ENCODE measurements at regions not wholly inside any gene's neighbourhood (a gene's known extent, or its start where the extent isn't known, plus 50 kb on each side); places are given as distances from the start of the nearest gene placed in this dataset.

DNA sequence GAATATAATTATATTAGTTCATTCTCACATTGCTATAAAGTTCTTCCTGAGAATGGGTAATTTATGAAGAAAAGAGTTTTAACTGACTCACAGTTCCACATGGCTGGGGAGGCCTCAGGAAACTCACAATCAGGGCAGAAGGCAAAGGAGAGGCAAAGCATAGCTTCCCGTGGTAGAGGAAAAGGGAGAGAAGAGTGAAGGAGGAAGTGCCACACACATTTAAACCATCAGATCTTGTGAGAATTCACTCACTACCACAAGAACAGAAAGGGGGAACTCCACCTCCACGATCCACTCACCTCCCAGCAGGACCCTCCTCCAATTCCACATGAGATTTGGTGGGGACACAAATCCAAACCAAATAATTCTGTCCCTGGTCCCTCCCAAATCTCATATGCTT lies 773.4 kb upstream of the INTU start:
- H3K36me3 ChIP-seq (ENCODE audit: insufficient read depth, insufficient read length, low read length), result no peaks in the 10 kb centered on the region
- H3K9me3 ChIP-seq (ENCODE audit: insufficient read depth, low read length), result no peaks in the 10 kb centered on the region
- H3K4me1 ChIP-seq (ENCODE audit: insufficient read depth, insufficient read length), result no peaks in the 10 kb centered on the region
- no peak overlapping the region for H3K4me3 ChIP-seq (ENCODE audit: insufficient read length, low read depth)
- no peak for TF ChIP-seq SUZ12 (IDR thresholded peaks at IDR 0.05; ENCODE audit: extremely low read depth, insufficient read depth, insufficient read length)
- TF ChIP-seq YY1 (IDR thresholded peaks at IDR 0.05; ENCODE audit: insufficient read depth, insufficient read length), result no peak
- no peak for TF ChIP-seq ZNF274 (IDR thresholded peaks at IDR 0.05; ENCODE audit: low read depth, low read length)
- no peaks in the 10 kb centered on the region for H3K27me3 ChIP-seq (ENCODE audit: insufficient read depth, insufficient read length)
- no peak for DNase-seq (ENCODE audit: low read depth, low spot score)
- H3K9ac ChIP-seq (ENCODE audit: insufficient read length, low read depth), result no peak overlapping the region

DNA sequence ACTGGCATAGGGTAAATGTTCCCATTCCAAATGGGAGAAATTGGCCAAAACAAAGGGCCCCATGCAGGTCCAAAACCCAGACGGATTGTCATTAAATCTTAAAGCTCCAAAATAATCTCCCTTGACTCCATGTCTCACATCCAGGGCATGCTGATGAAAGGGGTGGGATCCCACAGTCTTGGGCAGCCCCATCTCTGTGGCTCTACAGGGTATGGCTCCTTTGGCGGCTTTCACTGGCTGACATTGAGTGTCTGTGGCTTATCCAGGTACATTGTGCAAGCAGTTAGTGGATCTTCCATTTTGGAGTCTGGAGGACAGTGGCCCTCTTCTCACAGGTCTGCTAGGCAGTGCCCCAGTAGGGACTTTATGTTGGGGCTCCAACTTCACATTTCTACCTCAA lies 772.9 kb upstream of the INTU start:
- H3K27me3 ChIP-seq (ENCODE audit: insufficient read depth, insufficient read length), result no peaks in the 10 kb centered on the region
- no peaks in the 10 kb centered on the region for H3K36me3 ChIP-seq (ENCODE audit: insufficient read depth, insufficient read length, low read length)
- H3K4me1 ChIP-seq (ENCODE audit: insufficient read depth, insufficient read length), result no peaks in the 10 kb centered on the region
- no peak overlapping the region for H3K4me3 ChIP-seq (ENCODE audit: insufficient read length, low read depth)
- no peak overlapping the region for H3K9ac ChIP-seq (ENCODE audit: insufficient read length, low read depth)
- H3K9me3 ChIP-seq (ENCODE audit: insufficient read depth, low read length), result no peaks in the 10 kb centered on the region
- no peak for DNase-seq (ENCODE audit: low read depth, low spot score)
- TF ChIP-seq SUZ12 (IDR thresholded peaks at IDR 0.05; ENCODE audit: extremely low read depth, insufficient read depth, insufficient read length) (no peak), YY1 (IDR thresholded peaks at IDR 0.05; ENCODE audit: insufficient read depth, insufficient read length) (no peak), ZNF274 (IDR thresholded peaks at IDR 0.05; ENCODE audit: low read depth, low read length) (no peak)

DNA sequence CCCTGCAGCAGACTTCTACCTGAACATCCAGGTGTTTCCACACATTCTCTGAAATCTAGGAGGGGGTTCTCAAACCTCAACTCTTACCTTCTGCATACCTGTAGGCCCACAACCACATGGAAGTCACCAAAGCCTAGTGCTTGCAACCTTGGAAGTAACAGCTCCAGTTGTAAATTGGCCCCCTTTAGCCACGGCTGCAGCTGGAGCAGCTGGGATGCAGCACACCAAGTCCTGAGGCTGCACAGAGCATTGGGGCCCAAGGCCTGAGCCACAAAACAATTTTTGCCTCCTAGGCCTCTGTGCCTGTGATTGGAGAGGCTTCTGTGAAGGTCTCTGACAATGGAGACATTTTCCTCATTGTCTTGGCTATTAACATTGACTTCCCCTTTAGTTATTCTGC lies 772.4 kb upstream of the INTU start:
- TF ChIP-seq ZNF274 (IDR thresholded peaks at IDR 0.05; ENCODE audit: low read depth, low read length) (no peak), YY1 (IDR thresholded peaks at IDR 0.05; ENCODE audit: insufficient read depth, insufficient read length) (no peak), SUZ12 (IDR thresholded peaks at IDR 0.05; ENCODE audit: extremely low read depth, insufficient read depth, insufficient read length) (no peak)
- Histone ChIP-seq H3K9me3 (ENCODE audit: insufficient read depth, low read length) (no peaks in the 10 kb centered on the region), H3K4me1 (ENCODE audit: insufficient read depth, insufficient read length) (no peaks in the 10 kb centered on the region), H3K9ac (ENCODE audit: insufficient read length, low read depth) (no peak overlapping the region), H3K4me3 (ENCODE audit: insufficient read length, low read depth) (no peak overlapping the region), H3K27me3 (ENCODE audit: insufficient read depth, insufficient read length) (no peaks in the 10 kb centered on the region), H3K36me3 (ENCODE audit: insufficient read depth, insufficient read length, low read length) (no peaks in the 10 kb centered on the region)
- DNase-seq (ENCODE audit: low read depth, low spot score), result no peak

DNA sequence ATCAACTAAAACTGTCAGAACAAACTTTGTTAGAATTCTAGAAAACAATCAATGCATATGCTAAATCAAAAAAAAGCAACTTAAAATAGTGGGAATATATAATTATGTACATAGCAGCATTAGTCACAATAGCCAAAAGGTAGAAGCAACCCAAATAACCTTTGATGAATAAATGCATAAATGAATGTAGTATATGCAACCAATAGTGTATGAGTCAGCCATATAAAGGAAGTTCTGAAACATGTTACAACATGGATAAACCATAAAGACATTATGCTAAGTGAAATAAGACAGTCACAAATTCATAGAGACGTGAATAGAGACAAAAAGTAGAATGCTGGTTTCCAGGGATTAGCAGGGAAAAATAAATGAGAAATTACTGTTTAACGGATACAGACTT lies 762.8 kb upstream of the INTU start:
- no peak for TF ChIP-seq ZNF274 (IDR thresholded peaks at IDR 0.05; ENCODE audit: low read depth, low read length)
- no peak for TF ChIP-seq YY1 (IDR thresholded peaks at IDR 0.05; ENCODE audit: insufficient read depth, insufficient read length)
- no peak for TF ChIP-seq SUZ12 (IDR thresholded peaks at IDR 0.05; ENCODE audit: extremely low read depth, insufficient read depth, insufficient read length)
- Histone ChIP-seq H3K4me1 (ENCODE audit: insufficient read depth, insufficient read length) (no peaks in the 10 kb centered on the region), H3K27me3 (ENCODE audit: insufficient read depth, insufficient read length) (no peaks in the 10 kb centered on the region), H3K9ac (ENCODE audit: insufficient read length, low read depth) (no peak overlapping the region), H3K36me3 (ENCODE audit: insufficient read depth, insufficient read length, low read length) (no peaks in the 10 kb centered on the region), H3K4me3 (ENCODE audit: insufficient read length, low read depth) (no peak overlapping the region), H3K9me3 (ENCODE audit: insufficient read depth, low read length) (no peaks in the 10 kb centered on the region; the same call in 1 of the 2 replicates)
- no peak for DNase-seq (ENCODE audit: low read depth, low spot score)

DNA sequence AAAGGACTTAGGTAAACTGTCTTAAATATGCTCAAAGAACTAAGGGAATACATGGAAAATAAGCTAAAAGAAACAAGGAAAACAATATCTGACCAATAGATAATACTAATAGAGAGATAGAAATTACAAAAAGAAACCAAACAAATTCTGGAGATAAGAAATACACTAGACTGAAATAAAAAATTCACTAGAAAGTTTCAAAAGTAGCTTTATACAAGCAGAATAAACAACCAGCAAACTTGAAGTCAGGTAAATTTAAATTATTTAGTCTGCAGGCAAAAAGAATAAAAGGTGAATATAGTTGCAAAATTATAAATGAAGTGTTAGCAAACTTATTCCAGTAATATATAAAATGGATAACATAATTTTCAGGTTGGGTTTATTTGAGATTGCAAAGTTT lies 760.9 kb upstream of the INTU start:
- no peaks in the 10 kb centered on the region for H3K4me1 ChIP-seq (ENCODE audit: insufficient read depth, insufficient read length)
- no peaks in the 10 kb centered on the region; the same call in 1 of the 2 replicates for H3K9me3 ChIP-seq (ENCODE audit: insufficient read depth, low read length)
- H3K36me3 ChIP-seq (ENCODE audit: insufficient read depth, insufficient read length, low read length), result no peaks in the 10 kb centered on the region
- no peak overlapping the region for H3K4me3 ChIP-seq (ENCODE audit: insufficient read length, low read depth)
- no peak for DNase-seq (ENCODE audit: low read depth, low spot score)
- H3K27me3 ChIP-seq (ENCODE audit: insufficient read depth, insufficient read length), result no peaks in the 10 kb centered on the region
- no peak overlapping the region for H3K9ac ChIP-seq (ENCODE audit: insufficient read length, low read depth)
- no peak for TF ChIP-seq ZNF274 (IDR thresholded peaks at IDR 0.05; ENCODE audit: low read depth, low read length)
- TF ChIP-seq SUZ12 (IDR thresholded peaks at IDR 0.05; ENCODE audit: extremely low read depth, insufficient read depth, insufficient read length), result no peak
- TF ChIP-seq YY1 (IDR thresholded peaks at IDR 0.05; ENCODE audit: insufficient read depth, insufficient read length), result no peak

DNA sequence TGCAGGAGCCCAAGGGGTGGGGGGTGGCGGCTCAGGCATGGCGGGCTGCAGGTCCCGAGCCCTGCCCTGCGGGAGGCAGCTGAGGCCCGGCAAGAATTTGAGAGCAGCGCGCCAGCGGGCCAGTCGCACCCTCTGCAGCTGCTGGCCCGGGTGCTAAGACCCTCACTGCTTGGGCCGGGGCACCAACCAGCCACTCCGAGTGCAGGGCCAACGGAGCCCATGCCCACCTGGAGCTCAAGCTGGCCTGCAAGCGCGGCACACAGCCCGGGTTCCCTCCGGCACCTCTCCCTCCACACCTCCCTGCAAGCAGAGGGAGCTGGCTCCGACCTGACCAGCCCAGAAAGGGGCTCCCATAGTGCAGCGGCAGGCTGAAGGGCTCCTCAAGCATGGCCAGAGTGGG lies 758.2 kb upstream of the INTU start:
- TF ChIP-seq YY1 (IDR thresholded peaks at IDR 0.05; ENCODE audit: insufficient read depth, insufficient read length) (no peak), SUZ12 (IDR thresholded peaks at IDR 0.05; ENCODE audit: extremely low read depth, insufficient read depth, insufficient read length) (no peak), ZNF274 (IDR thresholded peaks at IDR 0.05; ENCODE audit: low read depth, low read length) (no peak)
- Histone ChIP-seq H3K4me3 (ENCODE audit: insufficient read length, low read depth) (no peak overlapping the region), H3K27me3 (ENCODE audit: insufficient read depth, insufficient read length) (no peaks in the 10 kb centered on the region), H3K4me1 (ENCODE audit: insufficient read depth, insufficient read length) (no peaks in the 10 kb centered on the region), H3K9me3 (ENCODE audit: insufficient read depth, low read length) (no peaks in the 10 kb centered on the region; the same call in 1 of the 2 replicates), H3K36me3 (ENCODE audit: insufficient read depth, insufficient read length, low read length) (no peaks in the 10 kb centered on the region), H3K9ac (ENCODE audit: insufficient read length, low read depth) (no peak overlapping the region)
- no peak for DNase-seq (ENCODE audit: low read depth, low spot score)

DNA sequence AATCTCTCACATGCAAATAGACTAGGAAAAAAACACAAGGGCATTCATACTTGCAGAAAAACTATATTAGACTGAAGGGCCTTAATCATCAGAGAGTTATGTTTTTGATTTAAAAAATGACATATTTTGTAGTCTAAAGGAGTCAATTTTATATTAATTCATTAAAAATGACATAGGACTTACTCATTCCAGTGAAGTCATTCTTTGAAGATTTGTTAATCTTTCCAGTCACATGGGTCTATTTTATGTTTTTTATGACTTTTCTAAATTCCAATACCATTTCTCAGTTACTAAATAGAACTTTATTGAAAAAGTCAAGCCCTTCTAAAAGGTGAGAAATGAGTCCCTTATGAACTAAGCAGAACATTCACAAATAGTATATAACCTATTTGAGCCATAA lies 743.8 kb upstream of the INTU start:
- no peaks in the 10 kb centered on the region for H3K9me3 ChIP-seq (ENCODE audit: insufficient read depth, low read length)
- H3K9ac ChIP-seq (ENCODE audit: insufficient read length, low read depth), result no peak overlapping the region
- no peak for TF ChIP-seq YY1 (IDR thresholded peaks at IDR 0.05; ENCODE audit: insufficient read depth, insufficient read length)
- TF ChIP-seq SUZ12 (IDR thresholded peaks at IDR 0.05; ENCODE audit: extremely low read depth, insufficient read depth, insufficient read length), result no peak
- no peak for TF ChIP-seq ZNF274 (IDR thresholded peaks at IDR 0.05; ENCODE audit: low read depth, low read length)
- no peaks in the 10 kb centered on the region for H3K27me3 ChIP-seq (ENCODE audit: insufficient read depth, insufficient read length)
- no peak overlapping the region for H3K4me3 ChIP-seq (ENCODE audit: insufficient read length, low read depth)
- no peaks in the 10 kb centered on the region for H3K4me1 ChIP-seq (ENCODE audit: insufficient read depth, insufficient read length)
- DNase-seq (ENCODE audit: low read depth, low spot score), result no peak
- H3K36me3 ChIP-seq (ENCODE audit: insufficient read depth, insufficient read length, low read length), result no peaks in the 10 kb centered on the region

DNA sequence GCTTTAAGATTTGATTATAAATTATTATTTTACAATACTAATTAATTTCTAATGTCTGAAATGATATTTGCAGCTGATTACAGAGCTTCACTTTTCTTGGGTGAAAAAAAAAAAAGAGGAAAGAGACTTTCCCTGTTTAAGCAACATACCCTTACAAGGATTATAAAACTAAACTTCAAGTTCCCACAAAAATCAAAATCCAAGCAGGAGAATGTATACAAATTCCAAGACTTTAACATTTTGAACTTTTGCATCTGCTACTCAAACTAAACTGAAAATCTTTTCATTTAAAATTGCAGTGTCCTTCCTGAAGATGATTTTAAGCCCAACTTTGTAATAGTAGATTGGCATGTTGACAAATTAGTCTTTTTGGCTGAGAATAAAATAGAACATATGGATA lies 742.4 kb upstream of the INTU start:
- no peak for DNase-seq (ENCODE audit: low read depth, low spot score)
- TF ChIP-seq YY1 (IDR thresholded peaks at IDR 0.05; ENCODE audit: insufficient read depth, insufficient read length), result no peak
- no peak for TF ChIP-seq ZNF274 (IDR thresholded peaks at IDR 0.05; ENCODE audit: low read depth, low read length)
- TF ChIP-seq SUZ12 (IDR thresholded peaks at IDR 0.05; ENCODE audit: extremely low read depth, insufficient read depth, insufficient read length), result no peak
- no peaks in the 10 kb centered on the region for H3K9me3 ChIP-seq (ENCODE audit: insufficient read depth, low read length)

More for the DNA sequence above, 742.4 kb upstream of the INTU start:
- Histone ChIP-seq H3K4me3 (ENCODE audit: insufficient read length, low read depth) (no peak overlapping the region), H3K27me3 (ENCODE audit: insufficient read depth, insufficient read length) (no peaks in the 10 kb centered on the region), H3K4me1 (ENCODE audit: insufficient read depth, insufficient read length) (no peaks in the 10 kb centered on the region), H3K36me3 (ENCODE audit: insufficient read depth, insufficient read length, low read length) (no peaks in the 10 kb centered on the region), H3K9ac (ENCODE audit: insufficient read length, low read depth) (no peak overlapping the region)
